ENCODE measurements at regions not wholly inside any gene's neighbourhood (a gene's known extent, or its start where the extent isn't known, plus 50 kb on each side); places are given as distances from the start of the nearest gene placed in this dataset.

DNA sequence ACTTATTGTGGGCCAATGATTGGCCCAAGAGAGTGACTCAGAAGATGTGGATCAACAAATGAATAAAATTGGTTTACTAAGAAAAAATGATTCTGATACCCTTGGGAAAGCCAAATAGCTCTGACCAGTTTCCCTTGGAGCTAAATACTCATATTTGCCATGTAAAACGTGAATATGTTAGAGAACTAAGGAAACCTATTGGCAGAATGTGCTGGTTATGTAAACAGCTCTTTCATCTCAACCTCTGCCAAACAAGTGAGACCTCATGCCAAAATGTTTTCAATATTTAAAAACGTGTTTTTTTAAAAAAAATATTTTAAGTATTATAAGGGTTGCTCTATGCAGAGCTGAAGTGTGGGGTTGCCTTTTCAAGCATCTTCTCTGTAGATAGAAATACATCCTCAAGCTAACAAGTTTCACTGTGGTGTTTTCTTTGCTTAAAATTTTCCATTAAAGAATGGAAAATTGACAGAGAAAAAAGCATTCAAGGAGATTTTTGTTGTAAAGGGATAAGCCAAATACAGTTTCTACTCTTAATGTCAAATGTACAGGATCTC lies 186.9 kb upstream of the TUT7 start:
- Histone ChIP-seq H3K4me3 (ENCODE audit: low read length) (no peak overlapping the region), H3K79me2 (ENCODE audit: control insufficient read depth, low read length) (no peaks in the 10 kb centered on the region), H3K4me2 (ENCODE audit: low read length) (no peak overlapping the region), H3F3A (ENCODE audit: control insufficient read depth, insufficient read depth) (no peaks in the 10 kb centered on the region), H4K20me1 (ENCODE audit: control insufficient read depth, insufficient read depth, low read depth, low read length) (no peaks in the 10 kb centered on the region), H3K27me3 (ENCODE audit: control insufficient read depth, low read length) (no peaks in the 10 kb centered on the region), H3K27ac (ENCODE audit: low read depth, low read length) (no peak overlapping the region), H3K36me3 (ENCODE audit: control insufficient read depth, low read length) (no peaks in the 10 kb centered on the region), H3K4me1 (ENCODE audit: control insufficient read depth, low read length) (no peaks in the 10 kb centered on the region), H3K9me3 (ENCODE audit: control insufficient read depth, insufficient read depth, low read length) (no peaks in the 10 kb centered on the region), H3K9me2 (replicated peaks; ENCODE audit: control insufficient read depth, low read length) (no peaks in the 10 kb centered on the region)
- TF ChIP-seq, protein P1, sequence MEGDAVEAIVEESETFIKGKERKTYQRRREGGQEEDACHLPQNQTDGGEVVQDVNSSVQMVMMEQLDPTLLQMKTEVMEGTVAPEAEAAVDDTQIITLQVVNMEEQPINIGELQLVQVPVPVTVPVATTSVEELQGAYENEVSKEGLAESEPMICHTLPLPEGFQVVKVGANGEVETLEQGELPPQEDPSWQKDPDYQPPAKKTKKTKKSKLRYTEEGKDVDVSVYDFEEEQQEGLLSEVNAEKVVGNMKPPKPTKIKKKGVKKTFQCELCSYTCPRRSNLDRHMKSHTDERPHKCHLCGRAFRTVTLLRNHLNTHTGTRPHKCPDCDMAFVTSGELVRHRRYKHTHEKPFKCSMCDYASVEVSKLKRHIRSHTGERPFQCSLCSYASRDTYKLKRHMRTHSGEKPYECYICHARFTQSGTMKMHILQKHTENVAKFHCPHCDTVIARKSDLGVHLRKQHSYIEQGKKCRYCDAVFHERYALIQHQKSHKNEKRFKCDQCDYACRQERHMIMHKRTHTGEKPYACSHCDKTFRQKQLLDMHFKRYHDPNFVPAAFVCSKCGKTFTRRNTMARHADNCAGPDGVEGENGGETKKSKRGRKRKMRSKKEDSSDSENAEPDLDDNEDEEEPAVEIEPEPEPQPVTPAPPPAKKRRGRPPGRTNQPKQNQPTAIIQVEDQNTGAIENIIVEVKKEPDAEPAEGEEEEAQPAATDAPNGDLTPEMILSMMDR (IDR thresholded peaks at IDR 0.05; ENCODE audit: low read depth, low read length, poor library complexity, severe bottlenecking): no peak
- no peak for TF ChIP-seq EZH2phosphoT487 (IDR thresholded peaks at IDR 0.05; ENCODE audit: borderline replicate concordance, low read length)

DNA sequence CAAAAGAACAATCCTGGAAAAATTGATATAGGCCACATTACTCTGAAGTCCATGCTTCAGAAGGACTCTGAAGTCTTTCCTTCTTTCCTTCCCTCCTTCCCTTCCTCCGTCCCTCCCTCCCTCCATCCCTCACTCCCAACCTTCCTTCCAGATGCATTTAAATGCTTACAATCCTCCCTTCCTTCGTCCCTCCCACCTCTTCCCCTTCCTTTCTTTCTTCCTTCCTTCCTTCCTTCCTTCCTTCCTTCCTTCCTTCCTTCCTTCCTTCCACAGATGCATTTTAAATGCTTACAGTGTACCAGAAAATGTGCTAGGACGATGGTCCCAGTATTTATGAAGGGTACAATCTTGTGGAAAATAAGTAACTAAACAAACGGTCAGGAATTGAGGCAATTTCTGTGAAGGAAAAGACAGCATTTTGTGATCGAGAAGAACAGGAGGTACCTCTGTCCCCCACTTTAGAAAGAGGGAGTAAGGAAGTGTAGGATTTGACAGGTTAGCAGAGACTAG lies 181.3 kb upstream of the TUT7 start:
- H3K27ac ChIP-seq (ENCODE audit: low read depth, low read length): no peak overlapping the region
- no peaks in the 10 kb centered on the region for H3K36me3 ChIP-seq (ENCODE audit: control insufficient read depth, low read length)

DNA sequence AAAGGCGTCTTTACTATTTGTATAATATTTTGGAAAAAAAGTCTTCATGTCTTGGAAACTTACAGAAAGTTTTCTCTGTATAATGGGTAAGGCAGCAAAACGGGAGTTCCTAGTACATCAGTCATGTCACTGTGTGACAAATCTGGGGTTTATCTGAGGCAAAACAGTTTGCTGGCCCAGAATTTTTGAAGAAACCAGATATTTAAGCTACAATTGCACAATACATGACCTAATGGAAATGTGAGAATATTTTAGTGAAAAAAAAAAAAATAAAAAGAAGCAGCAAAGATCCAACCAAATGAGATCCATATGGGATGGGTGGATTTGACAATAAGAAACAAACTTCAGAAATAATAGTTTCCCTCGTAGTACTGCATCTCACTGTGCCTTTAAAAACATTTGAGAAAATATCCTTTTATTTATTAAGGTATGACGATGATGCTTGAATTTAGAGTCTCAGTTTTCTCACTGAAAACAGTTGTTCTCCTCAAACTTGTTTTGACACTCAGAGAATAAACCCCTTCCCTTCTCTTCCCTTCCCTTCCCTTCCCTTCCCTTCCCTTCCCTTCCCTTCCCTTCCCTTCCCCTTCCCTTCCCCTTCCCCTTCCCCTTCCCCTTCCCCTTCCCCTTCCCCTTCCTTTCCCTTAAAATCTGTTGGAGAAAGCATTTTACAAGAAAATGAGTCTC lies 180.5 kb upstream of the TUT7 start:
- Histone ChIP-seq H3K27ac (ENCODE audit: low read depth, low read length) (no peak overlapping the region), H3K36me3 (ENCODE audit: control insufficient read depth, low read length) (no peaks in the 10 kb centered on the region), H3K27me3 (ENCODE audit: control insufficient read depth, low read length) (no peaks in the 10 kb centered on the region), H3F3A (ENCODE audit: control insufficient read depth, insufficient read depth) (no peaks in the 10 kb centered on the region), H3K9me3 (ENCODE audit: control insufficient read depth, insufficient read depth, low read length) (no peaks in the 10 kb centered on the region), H3K4me1 (ENCODE audit: control insufficient read depth, low read length) (no peaks in the 10 kb centered on the region), H3K4me2 (ENCODE audit: low read length) (no peak overlapping the region), H3K9me2 (replicated peaks; ENCODE audit: control insufficient read depth, low read length) (no peaks in the 10 kb centered on the region), H3K4me3 (ENCODE audit: low read length) (no peak overlapping the region), H3K79me2 (ENCODE audit: control insufficient read depth, low read length) (no peaks in the 10 kb centered on the region), H4K20me1 (ENCODE audit: control insufficient read depth, insufficient read depth, low read depth, low read length) (no peaks in the 10 kb centered on the region)
- TF ChIP-seq, protein P1 (IDR thresholded peaks at IDR 0.05; ENCODE audit: low read depth, low read length, poor library complexity, severe bottlenecking): no peak
- no peak for TF ChIP-seq EZH2phosphoT487 (IDR thresholded peaks at IDR 0.05; ENCODE audit: borderline replicate concordance, low read length)

More for the DNA sequence above, 181.3 kb upstream of the TUT7 start:
- Histone ChIP-seq H4K20me1 (ENCODE audit: control insufficient read depth, insufficient read depth, low read depth, low read length) (no peaks in the 10 kb centered on the region), H3K9me3 (ENCODE audit: control insufficient read depth, insufficient read depth, low read length) (no peaks in the 10 kb centered on the region), H3K4me3 (ENCODE audit: low read length) (no peak overlapping the region), H3K27me3 (ENCODE audit: control insufficient read depth, low read length) (no peaks in the 10 kb centered on the region), H3K4me2 (ENCODE audit: low read length) (no peak overlapping the region), H3K79me2 (ENCODE audit: control insufficient read depth, low read length) (no peaks in the 10 kb centered on the region), H3F3A (ENCODE audit: control insufficient read depth, insufficient read depth) (no peaks in the 10 kb centered on the region), H3K9me2 (replicated peaks; ENCODE audit: control insufficient read depth, low read length) (no peaks in the 10 kb centered on the region), H3K4me1 (ENCODE audit: control insufficient read depth, low read length) (no peaks in the 10 kb centered on the region)
- no peak for TF ChIP-seq EZH2phosphoT487 (IDR thresholded peaks at IDR 0.05; ENCODE audit: borderline replicate concordance, low read length)
- TF ChIP-seq, protein P1 (IDR thresholded peaks at IDR 0.05; ENCODE audit: low read depth, low read length, poor library complexity, severe bottlenecking): no peak

Data from DOHH2 (cell line).